ENCODE measurements at regions not wholly inside any gene's neighbourhood (a gene's known extent, or its start where the extent isn't known, plus 50 kb on each side); places are given as distances from the start of the nearest gene placed in this dataset.

GRCh38 chr11:28457481-28458065, 349.4 kb downstream of the METTL15 start:
- Histone ChIP-seq H3K4me2 (ENCODE audit: low read length) (no peak overlapping the region), H3K4me3 (ENCODE audit: insufficient read depth, low read depth, low read length) (no peak overlapping the region), H3K9ac (ENCODE audit: low read length) (no peak overlapping the region), H3K4me1 (ENCODE audit: insufficient read depth, low read length) (peaks cover 3% of the 10 kb centered on the region), H3K27ac (ENCODE audit: low read depth, low read length) (no peak overlapping the region), H3K9me3 (ENCODE audit: insufficient read depth, low read depth, low read length) (no peaks in the 10 kb centered on the region), H3K27me3 (ENCODE audit: insufficient read depth, low read length) (no peaks in the 10 kb centered on the region), H3K36me3 (ENCODE audit: insufficient read depth, low read length) (no peaks in the 10 kb centered on the region), H3K79me2 (ENCODE audit: insufficient read depth, low read length) (no peaks in the 10 kb centered on the region), H4K20me1 (ENCODE audit: insufficient read depth, low read length) (no peaks in the 10 kb centered on the region), H2AFZ (ENCODE audit: low read depth, low read length) (no peak overlapping the region)
- Mint-ChIP-seq H3K27ac (ENCODE audit: unreplicated experiment) (no peak overlapping the region), H3K36me3 (ENCODE audit: low read depth, unreplicated experiment) (no peaks in the 10 kb centered on the region), H3K4me3 (ENCODE audit: unreplicated experiment) (no peak overlapping the region), H3K27me3 (ENCODE audit: low read depth, unreplicated experiment) (no peaks in the 10 kb centered on the region), H3K9me3 (ENCODE audit: unreplicated experiment) (peaks cover 3% of the 10 kb centered on the region), H3K4me1 (ENCODE audit: low read depth, unreplicated experiment) (no peaks in the 10 kb centered on the region)
- TF ChIP-seq CTCF (IDR thresholded peaks at IDR 0.05; ENCODE audit: insufficient read depth, low read depth, low read length) (no peak), EZH2 (IDR thresholded peaks at IDR 0.05; ENCODE audit: insufficient read depth, low read length) (no peak)
- peak; percentile 41 for FAIRE-seq
- no peak for DNase-seq (ENCODE audit: low read depth)

GRCh38 chr11:28448186-28448585, 340.0 kb downstream of the METTL15 start:
- H3K27me3 Mint-ChIP-seq (ENCODE audit: low read depth, unreplicated experiment): no peaks in the 10 kb centered on the region
- no peaks in the 10 kb centered on the region for H3K36me3 Mint-ChIP-seq (ENCODE audit: low read depth, unreplicated experiment)
- no peak for TF ChIP-seq EZH2 (IDR thresholded peaks at IDR 0.05; ENCODE audit: insufficient read depth, low read length)
- no peak overlapping the region for H3K27ac Mint-ChIP-seq (ENCODE audit: unreplicated experiment)
- H3K4me3 ChIP-seq (ENCODE audit: insufficient read depth, low read depth, low read length): no peak overlapping the region
- no peaks in the 10 kb centered on the region for H3K9me3 Mint-ChIP-seq (ENCODE audit: unreplicated experiment)
- no peaks in the 10 kb centered on the region for H3K27me3 ChIP-seq (ENCODE audit: insufficient read depth, low read length)
- H3K27ac ChIP-seq (ENCODE audit: low read depth, low read length): no peak overlapping the region
- no peak overlapping the region for H2AFZ ChIP-seq (ENCODE audit: low read depth, low read length)
- H3K79me2 ChIP-seq (ENCODE audit: insufficient read depth, low read length): no peaks in the 10 kb centered on the region
- no peak overlapping the region for H3K4me3 Mint-ChIP-seq (ENCODE audit: unreplicated experiment)
- no peaks in the 10 kb centered on the region for H3K9me3 ChIP-seq (ENCODE audit: insufficient read depth, low read depth, low read length)
- H3K4me2 ChIP-seq (ENCODE audit: low read length): peak overlapping the region; percentile 32
- DNase-seq (ENCODE audit: low read depth) (no peak), FAIRE-seq (no peak)
- H3K9ac ChIP-seq (ENCODE audit: low read length): peak overlapping the region; percentile 23
- H3K36me3 ChIP-seq (ENCODE audit: insufficient read depth, low read length): no peaks in the 10 kb centered on the region
- H4K20me1 ChIP-seq (ENCODE audit: insufficient read depth, low read length): no peaks in the 10 kb centered on the region
- peaks cover 6% of the 10 kb centered on the region for H3K4me1 Mint-ChIP-seq (ENCODE audit: low read depth, unreplicated experiment)
- peaks cover 18% of the 10 kb centered on the region for H3K4me1 ChIP-seq (ENCODE audit: insufficient read depth, low read length)

GRCh38 chr11:28447226-28447625, 339.0 kb downstream of the METTL15 start:
- H3K79me2 ChIP-seq (ENCODE audit: insufficient read depth, low read length): no peaks in the 10 kb centered on the region
- H2AFZ ChIP-seq (ENCODE audit: low read depth, low read length): no peak overlapping the region
- H4K20me1 ChIP-seq (ENCODE audit: insufficient read depth, low read length): no peaks in the 10 kb centered on the region
- Mint-ChIP-seq H3K36me3 (ENCODE audit: low read depth, unreplicated experiment) (no peaks in the 10 kb centered on the region), H3K4me1 (ENCODE audit: low read depth, unreplicated experiment) (peaks cover 6% of the 10 kb centered on the region), H3K9me3 (ENCODE audit: unreplicated experiment) (no peaks in the 10 kb centered on the region), H3K4me3 (ENCODE audit: unreplicated experiment) (no peak overlapping the region), H3K27ac (ENCODE audit: unreplicated experiment) (no peak overlapping the region), H3K27me3 (ENCODE audit: low read depth, unreplicated experiment) (no peaks in the 10 kb centered on the region)
- no peaks in the 10 kb centered on the region for H3K27me3 ChIP-seq (ENCODE audit: insufficient read depth, low read length)
- H3K4me1 ChIP-seq (ENCODE audit: insufficient read depth, low read length): peaks cover 18% of the 10 kb centered on the region
- no peaks in the 10 kb centered on the region for H3K9me3 ChIP-seq (ENCODE audit: insufficient read depth, low read depth, low read length)
- H3K36me3 ChIP-seq (ENCODE audit: insufficient read depth, low read length): no peaks in the 10 kb centered on the region
- peak; percentile 73 for FAIRE-seq
- no peak for TF ChIP-seq EZH2 (IDR thresholded peaks at IDR 0.05; ENCODE audit: insufficient read depth, low read length)
- no peak for TF ChIP-seq CTCF (IDR thresholded peaks at IDR 0.05; ENCODE audit: insufficient read depth, low read depth, low read length)
- H3K9ac ChIP-seq (ENCODE audit: low read length): peak overlapping the region; percentile 23
- peak overlapping the region; percentile 32 for H3K4me2 ChIP-seq (ENCODE audit: low read length)
- DNase-seq (ENCODE audit: low read depth): peak; percentile 63
- no peak overlapping the region for H3K4me3 ChIP-seq (ENCODE audit: insufficient read depth, low read depth, low read length)
- H3K27ac ChIP-seq (ENCODE audit: low read depth, low read length): peak overlapping the region; percentile 19
